K562 (cell line): ENCODE measurements at regions not wholly inside any gene's neighbourhood (a gene's known extent, or its start where the extent isn't known, plus 50 kb on each side); places are given as distances from the start of the nearest gene placed in this dataset.
A peak's percentile ranks its signal among the peaks of the same experiment; 100 is the strongest.

Experiments used
- ARID2 ChIP-seq: fragments of 450-650 bp; IDR thresholded peaks from 2 replicates; pipeline ENCODE4 v1.6.1; 2017; ENCODE audit warnings: antibody characterized with exemption, mild to moderate bottlenecking
- KLF16 ChIP-seq: IDR thresholded peaks from 2 replicates; pipeline ENCODE4 v1.6.1; 2016; ENCODE audit warnings: antibody characterized with exemption
- OTX1 ChIP-seq: fragments of 450-650 bp; formaldehyde crosslinking; IDR thresholded peaks from 2 replicates; pipeline ENCODE4 v1.4.0; 2022; ENCODE audit warnings: mild to moderate bottlenecking
- RAD21 ChIP-seq, 2 experiments: fragments of 250-450 bp in 1 of 2; fragments of 450-650 bp in 1 of 2; sonication (Bioruptor Pico) in 1 of 2; formaldehyde crosslinking in 1 of 2; IDR thresholded peaks in 1 of 2; conservative IDR thresholded peaks in 1 of 2; 2 replicates each; pipeline versions ENCODE4 v1.4.0 to v1.8.0; 2020 to 2022; ENCODE audit warnings: mild to moderate bottlenecking in 2 of 2, moderate library complexity in 1 of 2
- RCOR1 ChIP-seq, 2 experiments: IDR thresholded peaks; 2 replicates each; pipeline ENCODE4 v1.6.1; 2012; ENCODE audit warnings: low read depth in 2 of 2, low read length in 2 of 2, borderline replicate concordance in 1 of 2, improper control_type of control experiment in 1 of 2
- SMC3 ChIP-seq: conservative IDR thresholded peaks from 2 replicates; pipeline ENCODE4 v1.6.1; 2011; ENCODE audit warnings: low read depth, low read length, improper control_type of control experiment; ENCODE audit not compliant: insufficient read depth
- SNRNP70 ChIP-seq: fragments of 200-400 bp; formaldehyde crosslinking; optimal IDR thresholded peaks from 2 replicates; pipeline ENCODE3; 2017; ENCODE audit warnings: low read depth, low read length
- TF ChIP-seq, protein P1 (sequence below), 2 experiments: fragments of 450-650 bp; formaldehyde crosslinking in 1 of 2; IDR thresholded peaks; 2 replicates each; pipeline versions ENCODE4 v1.4.0 to v1.6.1; 2014 to 2020; ENCODE audit warnings: mild to moderate bottlenecking in 2 of 2, borderline replicate concordance in 1 of 2, low read depth in 1 of 2
- TF ChIP-seq, protein P2 (sequence below), 2 experiments: fragments of 450-650 bp in 1 of 2; sonication (generic) in 1 of 2; formaldehyde crosslinking in 1 of 2; IDR thresholded peaks in 1 of 2; conservative IDR thresholded peaks in 1 of 2; 2 replicates each; pipeline versions ENCODE4 v1.6.1 to v1.8.1; 2016 to 2023; ENCODE audit warnings: mild to moderate bottlenecking in 2 of 2, moderate library complexity in 2 of 2, inconsistent platforms in 1 of 2, missing genetic modification reagents in 1 of 2
- TF ChIP-seq, protein P3 (sequence below), 3 experiments: IDR thresholded peaks in 2 of 3; conservative IDR thresholded peaks in 1 of 3; 2 replicates each; pipeline ENCODE4 v1.5.1; 2011 to 2012; ENCODE audit warnings: low read length in 3 of 3, mild to moderate bottlenecking in 3 of 3, control low read depth in 2 of 3, improper control_type of control experiment in 1 of 3, inconsistent platforms in 1 of 3, low read depth in 1 of 3, mixed read lengths in 1 of 3, moderate library complexity in 1 of 3; ENCODE audit not compliant: insufficient read depth in 2 of 3
- TF ChIP-seq, protein P4 (sequence below): fragments of 450-650 bp; IDR thresholded peaks from 2 replicates; pipeline ENCODE4 v1.6.1; 2016; ENCODE audit warnings: mild to moderate bottlenecking

DNA sequence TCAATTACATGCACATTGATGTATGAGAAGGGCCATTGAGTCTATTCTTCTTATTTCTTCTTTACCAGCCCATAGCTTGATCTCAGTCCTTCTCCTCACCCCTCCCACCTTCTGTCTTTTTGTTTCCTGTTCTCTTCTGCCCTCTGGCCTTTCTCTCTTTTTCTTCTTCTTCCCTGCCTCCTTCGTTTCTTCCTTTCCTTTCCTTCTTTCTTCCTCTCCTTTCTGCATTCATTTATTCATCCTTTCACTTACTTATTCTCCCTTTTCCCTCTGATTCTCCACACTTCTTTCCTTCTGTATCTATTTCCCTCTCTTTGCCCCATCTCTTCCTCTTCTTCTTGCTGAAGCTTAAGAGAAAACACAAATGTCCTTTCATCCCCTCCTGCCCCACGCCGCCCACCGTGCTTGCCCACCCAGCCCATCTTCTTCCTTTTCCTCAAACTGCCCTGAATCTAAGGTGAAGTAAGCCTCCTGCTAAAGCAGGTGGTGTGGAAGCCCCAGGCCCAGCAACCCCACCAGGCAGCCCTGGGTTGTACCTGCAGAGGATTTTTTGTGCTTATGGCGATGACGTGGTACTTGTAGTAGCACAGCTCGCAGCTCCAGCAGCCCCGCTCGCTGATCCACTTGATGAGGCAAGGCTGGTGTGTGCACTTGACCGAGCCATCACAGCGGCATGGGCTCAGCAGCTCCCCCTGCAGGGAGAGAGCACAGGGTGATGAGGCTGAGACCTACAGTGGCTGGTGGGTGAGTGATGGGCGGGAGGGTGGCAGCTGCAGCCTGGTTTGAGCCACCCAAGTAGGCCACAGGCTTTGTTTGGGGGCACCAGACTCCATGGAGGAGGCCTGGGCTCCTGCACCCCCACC lies 89.0 kb downstream of the MARCHF4 start (continued):
- TF ChIP-seq, protein P1, sequence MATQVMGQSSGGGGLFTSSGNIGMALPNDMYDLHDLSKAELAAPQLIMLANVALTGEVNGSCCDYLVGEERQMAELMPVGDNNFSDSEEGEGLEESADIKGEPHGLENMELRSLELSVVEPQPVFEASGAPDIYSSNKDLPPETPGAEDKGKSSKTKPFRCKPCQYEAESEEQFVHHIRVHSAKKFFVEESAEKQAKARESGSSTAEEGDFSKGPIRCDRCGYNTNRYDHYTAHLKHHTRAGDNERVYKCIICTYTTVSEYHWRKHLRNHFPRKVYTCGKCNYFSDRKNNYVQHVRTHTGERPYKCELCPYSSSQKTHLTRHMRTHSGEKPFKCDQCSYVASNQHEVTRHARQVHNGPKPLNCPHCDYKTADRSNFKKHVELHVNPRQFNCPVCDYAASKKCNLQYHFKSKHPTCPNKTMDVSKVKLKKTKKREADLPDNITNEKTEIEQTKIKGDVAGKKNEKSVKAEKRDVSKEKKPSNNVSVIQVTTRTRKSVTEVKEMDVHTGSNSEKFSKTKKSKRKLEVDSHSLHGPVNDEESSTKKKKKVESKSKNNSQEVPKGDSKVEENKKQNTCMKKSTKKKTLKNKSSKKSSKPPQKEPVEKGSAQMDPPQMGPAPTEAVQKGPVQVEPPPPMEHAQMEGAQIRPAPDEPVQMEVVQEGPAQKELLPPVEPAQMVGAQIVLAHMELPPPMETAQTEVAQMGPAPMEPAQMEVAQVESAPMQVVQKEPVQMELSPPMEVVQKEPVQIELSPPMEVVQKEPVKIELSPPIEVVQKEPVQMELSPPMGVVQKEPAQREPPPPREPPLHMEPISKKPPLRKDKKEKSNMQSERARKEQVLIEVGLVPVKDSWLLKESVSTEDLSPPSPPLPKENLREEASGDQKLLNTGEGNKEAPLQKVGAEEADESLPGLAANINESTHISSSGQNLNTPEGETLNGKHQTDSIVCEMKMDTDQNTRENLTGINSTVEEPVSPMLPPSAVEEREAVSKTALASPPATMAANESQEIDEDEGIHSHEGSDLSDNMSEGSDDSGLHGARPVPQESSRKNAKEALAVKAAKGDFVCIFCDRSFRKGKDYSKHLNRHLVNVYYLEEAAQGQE (IDR thresholded peaks at IDR 0.05; ENCODE audit: borderline replicate concordance) = peak; percentile 28; the same call in 1 of the 2 replicates
- TF ChIP-seq, protein P1 (CRISPR knock-in tag; IDR thresholded peaks at IDR 0.05; ENCODE audit: low read depth) = no peak
- TF ChIP-seq RCOR1 (IDR thresholded peaks at IDR 0.05; ENCODE audit: borderline replicate concordance in 1 of 2, low read depth in 2 of 2, low read length in 2 of 2) (0 out of 4 replicates have a peak, but pooled peaks of 1 of the 2 experiments have one; percentile 30), OTX1 (CRISPR knock-in tag) (no peak), SNRNP70 (no peak), ARID2 (0 out of 2 replicates have a peak, but pooled peaks have one; percentile 15), KLF16 (0 out of 2 replicates have a peak, but pooled peaks have one; percentile 34), SMC3 (peak; percentile 47; the same call in 1 of the 2 replicates), RAD21 (CRISPR knock-in tag; conservative IDR thresholded peaks at IDR 0.05 in 1 of 2, IDR thresholded peaks at IDR 0.05 in 1 of 2) (peak; percentile 31 to 65)
- TF ChIP-seq, protein P2, sequence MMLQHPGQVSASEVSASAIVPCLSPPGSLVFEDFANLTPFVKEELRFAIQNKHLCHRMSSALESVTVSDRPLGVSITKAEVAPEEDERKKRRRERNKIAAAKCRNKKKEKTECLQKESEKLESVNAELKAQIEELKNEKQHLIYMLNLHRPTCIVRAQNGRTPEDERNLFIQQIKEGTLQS (IDR thresholded peaks at IDR 0.05) = 0 out of 2 replicates have a peak, but pooled peaks have one; percentile 32
- TF ChIP-seq, protein P2 (CRISPR knock-in tag; conservative IDR thresholded peaks at IDR 0.05) = no peak
- TF ChIP-seq, protein P3, sequence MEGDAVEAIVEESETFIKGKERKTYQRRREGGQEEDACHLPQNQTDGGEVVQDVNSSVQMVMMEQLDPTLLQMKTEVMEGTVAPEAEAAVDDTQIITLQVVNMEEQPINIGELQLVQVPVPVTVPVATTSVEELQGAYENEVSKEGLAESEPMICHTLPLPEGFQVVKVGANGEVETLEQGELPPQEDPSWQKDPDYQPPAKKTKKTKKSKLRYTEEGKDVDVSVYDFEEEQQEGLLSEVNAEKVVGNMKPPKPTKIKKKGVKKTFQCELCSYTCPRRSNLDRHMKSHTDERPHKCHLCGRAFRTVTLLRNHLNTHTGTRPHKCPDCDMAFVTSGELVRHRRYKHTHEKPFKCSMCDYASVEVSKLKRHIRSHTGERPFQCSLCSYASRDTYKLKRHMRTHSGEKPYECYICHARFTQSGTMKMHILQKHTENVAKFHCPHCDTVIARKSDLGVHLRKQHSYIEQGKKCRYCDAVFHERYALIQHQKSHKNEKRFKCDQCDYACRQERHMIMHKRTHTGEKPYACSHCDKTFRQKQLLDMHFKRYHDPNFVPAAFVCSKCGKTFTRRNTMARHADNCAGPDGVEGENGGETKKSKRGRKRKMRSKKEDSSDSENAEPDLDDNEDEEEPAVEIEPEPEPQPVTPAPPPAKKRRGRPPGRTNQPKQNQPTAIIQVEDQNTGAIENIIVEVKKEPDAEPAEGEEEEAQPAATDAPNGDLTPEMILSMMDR (IDR thresholded peaks at IDR 0.05 in 2 of 3, conservative IDR thresholded peaks at IDR 0.05 in 1 of 3; ENCODE audit: insufficient read depth in 2 of 3, low read depth in 1 of 3, low read length in 3 of 3) = peak; percentile 68 to 75 (median 72)
- TF ChIP-seq, protein P4, sequence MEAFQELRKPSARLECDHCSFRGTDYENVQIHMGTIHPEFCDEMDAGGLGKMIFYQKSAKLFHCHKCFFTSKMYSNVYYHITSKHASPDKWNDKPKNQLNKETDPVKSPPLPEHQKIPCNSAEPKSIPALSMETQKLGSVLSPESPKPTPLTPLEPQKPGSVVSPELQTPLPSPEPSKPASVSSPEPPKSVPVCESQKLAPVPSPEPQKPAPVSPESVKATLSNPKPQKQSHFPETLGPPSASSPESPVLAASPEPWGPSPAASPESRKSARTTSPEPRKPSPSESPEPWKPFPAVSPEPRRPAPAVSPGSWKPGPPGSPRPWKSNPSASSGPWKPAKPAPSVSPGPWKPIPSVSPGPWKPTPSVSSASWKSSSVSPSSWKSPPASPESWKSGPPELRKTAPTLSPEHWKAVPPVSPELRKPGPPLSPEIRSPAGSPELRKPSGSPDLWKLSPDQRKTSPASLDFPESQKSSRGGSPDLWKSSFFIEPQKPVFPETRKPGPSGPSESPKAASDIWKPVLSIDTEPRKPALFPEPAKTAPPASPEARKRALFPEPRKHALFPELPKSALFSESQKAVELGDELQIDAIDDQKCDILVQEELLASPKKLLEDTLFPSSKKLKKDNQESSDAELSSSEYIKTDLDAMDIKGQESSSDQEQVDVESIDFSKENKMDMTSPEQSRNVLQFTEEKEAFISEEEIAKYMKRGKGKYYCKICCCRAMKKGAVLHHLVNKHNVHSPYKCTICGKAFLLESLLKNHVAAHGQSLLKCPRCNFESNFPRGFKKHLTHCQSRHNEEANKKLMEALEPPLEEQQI = no peak
